ENCODE measurements at regions not wholly inside any gene's neighbourhood (a gene's known extent, or its start where the extent isn't known, plus 50 kb on each side); places are given as distances from the start of the nearest gene placed in this dataset.

GRCh38 chr11:13227676-13228255, 49.8 kb upstream of the BMAL1 start:
- TF ChIP-seq POLR2AphosphoS5 (IDR thresholded peaks at IDR 0.05; ENCODE audit: low read depth, low read length) (no peak), POLR2A (IDR thresholded peaks at IDR 0.05; ENCODE audit: low read depth, low read length) (no peak), TAF1 (IDR thresholded peaks at IDR 0.05; ENCODE audit: borderline replicate concordance, low read depth, low read length) (no peak)

Data from GM12892 (cell line).